ENCODE measurements at regions not wholly inside any gene's neighbourhood (a gene's known extent, or its start where the extent isn't known, plus 50 kb on each side); places are given as distances from the start of the nearest gene placed in this dataset.
"Not testable (repeated sequence)": the region's sequence is repeated elsewhere in the genome, so short reads cannot be mapped to it uniquely, and the experiment has no call there.

DNA sequence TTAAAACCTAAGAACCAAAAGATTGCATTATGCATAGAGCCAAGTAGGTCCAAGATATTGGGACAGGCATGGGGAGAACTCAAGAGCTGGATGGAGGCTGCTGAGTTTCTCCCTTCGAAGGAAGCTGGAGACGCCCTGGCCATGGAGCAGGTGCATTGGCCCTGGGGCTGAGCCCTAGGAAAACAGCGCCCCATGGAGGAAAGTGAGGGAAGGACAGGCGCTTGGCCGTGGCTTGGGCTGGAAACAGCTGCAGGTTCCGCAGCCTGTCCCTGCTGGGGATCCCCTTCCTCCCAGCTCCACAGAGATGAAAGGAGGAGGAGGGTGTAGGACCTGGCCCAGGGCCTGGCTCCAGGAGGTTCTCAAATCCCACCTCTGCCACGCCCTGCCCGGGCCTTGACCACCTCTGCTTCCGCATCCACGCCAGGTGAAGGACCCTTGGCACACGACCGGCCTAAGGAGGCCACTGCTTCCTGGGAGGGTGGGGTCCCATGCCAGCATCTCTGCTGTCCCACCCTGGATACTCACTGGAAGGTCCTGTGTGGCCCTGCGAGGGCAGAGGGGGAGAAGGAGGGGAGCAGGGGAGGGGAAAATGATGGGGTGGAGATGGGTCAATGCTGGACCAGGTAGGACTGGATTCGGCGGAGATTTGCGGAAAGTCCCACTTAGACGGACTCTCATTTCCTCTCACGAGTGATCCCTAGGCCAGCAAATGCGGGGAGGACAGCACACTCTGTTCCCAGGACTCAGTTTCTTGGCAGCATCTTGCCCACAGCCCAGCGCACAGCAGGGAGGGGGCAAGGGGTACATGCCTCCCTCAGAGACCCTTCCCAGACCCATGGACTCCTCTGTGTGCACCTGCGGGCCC, 258.6 kb upstream of the TCERG1L start:
- DNase-seq, result no peak

DNA sequence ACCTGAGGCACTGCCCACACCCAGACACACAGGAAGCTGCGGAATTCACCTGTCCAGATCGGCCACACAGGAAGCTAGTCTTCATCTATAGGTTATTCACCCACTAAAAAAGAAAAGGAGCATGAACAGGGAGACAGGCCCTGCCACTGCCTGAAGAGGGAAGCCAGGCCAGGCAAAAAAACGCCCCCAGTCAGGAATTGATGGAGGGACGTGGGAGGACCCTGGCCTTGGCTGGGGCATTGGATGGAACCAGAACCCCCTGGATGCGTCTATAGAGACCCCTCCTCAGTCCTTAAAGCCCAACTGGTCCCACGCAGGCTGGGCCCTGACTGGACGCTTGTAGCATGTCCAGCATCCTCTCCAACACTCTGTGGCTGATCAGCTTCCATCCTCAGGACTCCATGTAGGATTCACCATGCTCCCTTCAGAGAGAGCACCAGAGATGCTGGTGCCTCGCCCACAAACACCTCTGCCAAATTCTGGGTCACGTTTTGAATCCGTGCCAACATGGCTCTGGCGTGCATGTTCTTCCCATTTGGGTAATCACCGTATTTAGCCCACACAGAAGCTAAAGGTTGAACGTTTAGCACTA, 259.3 kb upstream of the TCERG1L start:
- no peak for DNase-seq

DNA sequence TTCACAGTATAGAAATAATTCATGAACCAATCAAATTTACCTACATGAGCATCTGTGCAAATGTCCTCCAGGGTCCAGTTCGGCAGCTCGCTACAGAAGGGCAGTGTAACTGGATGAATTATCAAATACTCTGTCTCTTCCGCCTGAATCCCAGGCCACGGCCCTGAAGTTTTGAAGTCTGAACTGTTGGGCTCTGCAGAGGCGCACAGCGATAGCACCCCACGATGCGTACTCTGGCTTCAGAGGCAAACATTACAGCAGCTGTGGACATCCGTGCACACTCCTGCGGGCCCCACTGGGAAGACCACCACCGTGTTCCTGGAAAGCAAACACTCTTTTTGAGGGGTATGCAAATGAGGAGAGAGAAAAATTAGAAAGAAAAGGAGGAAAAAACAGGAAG, 259.8 kb upstream of the TCERG1L start:
- DNase-seq, result no peak

DNA sequence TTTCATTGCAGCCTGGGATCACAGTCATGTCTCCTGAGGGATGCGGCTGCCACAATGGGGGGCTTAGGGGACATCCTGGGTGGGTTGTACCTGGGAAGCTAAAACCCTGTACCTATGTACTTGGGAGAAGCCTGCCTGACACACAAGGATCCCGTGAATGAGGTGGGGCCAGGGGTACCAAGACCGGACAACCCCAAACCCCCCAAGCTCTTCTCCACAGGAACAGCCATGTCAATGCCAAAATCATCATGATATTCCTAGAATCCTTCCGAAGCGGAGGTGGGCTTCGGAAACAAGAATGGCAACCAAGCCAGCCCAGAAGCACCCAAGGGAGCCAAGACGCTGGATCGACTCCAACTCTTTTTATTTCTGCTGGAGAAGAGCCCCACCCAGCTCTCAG, 260.3 kb upstream of the TCERG1L start:
- DNase-seq, result no peak

DNA sequence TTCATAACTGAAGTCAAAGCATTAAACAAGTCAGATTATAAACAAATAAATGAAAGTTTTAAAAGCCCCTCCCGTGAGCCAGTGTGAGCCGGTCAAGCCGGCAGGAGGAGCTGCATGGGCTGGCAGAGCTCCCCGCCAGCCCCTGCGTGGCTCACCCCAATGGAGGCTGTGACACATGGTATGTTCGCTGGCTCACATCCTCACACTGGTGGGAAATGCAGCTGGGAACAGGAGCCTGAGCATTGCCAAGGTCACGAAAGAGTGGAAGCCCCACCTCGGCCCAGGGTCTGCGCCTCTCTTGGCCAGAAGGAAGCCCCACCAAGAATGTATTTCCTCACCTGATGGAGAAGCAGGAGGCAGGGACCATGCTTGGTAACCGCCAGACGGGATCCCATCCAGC, 261.7 kb upstream of the TCERG1L start:
- DNase-seq, result no peak

DNA sequence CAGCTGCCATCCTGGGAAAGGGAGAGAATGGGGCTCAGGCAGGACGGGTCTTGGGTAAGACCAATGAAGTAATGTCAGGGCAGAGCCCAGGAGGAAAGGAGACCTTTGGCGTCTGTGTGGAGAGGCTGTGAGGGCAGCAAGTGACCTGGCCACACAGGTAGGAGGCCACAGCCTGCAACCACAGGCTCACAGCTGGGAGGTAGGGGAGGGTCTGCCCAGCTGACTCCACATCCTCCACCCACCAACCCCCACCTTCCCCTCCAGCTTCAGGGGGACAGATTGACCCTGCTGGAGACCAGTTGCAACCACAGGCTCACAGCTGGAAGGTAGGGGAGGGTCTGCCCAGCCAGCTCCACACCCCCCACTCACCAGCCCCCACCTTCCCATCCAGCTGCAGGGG, 262.2 kb upstream of the TCERG1L start:
- DNase-seq, result no peak

DNA sequence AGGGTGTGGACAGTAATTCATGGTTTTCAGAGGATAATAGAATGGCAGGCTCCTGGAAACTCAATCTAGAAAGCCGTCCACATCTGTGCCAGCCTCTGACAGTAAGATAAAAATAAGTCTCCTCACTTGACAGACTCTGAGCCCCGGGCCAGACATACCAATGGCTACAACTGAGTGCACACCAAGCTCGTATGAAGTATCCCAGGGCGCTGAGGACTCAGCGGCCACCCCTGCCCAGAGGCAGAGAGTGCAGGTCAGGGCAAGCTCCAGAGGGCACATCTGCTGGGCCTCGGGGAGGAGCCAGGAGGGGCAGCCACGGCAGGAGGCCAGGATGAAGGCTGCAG, 262.8 kb upstream of the TCERG1L start:
- DNase-seq, result no peak

DNA sequence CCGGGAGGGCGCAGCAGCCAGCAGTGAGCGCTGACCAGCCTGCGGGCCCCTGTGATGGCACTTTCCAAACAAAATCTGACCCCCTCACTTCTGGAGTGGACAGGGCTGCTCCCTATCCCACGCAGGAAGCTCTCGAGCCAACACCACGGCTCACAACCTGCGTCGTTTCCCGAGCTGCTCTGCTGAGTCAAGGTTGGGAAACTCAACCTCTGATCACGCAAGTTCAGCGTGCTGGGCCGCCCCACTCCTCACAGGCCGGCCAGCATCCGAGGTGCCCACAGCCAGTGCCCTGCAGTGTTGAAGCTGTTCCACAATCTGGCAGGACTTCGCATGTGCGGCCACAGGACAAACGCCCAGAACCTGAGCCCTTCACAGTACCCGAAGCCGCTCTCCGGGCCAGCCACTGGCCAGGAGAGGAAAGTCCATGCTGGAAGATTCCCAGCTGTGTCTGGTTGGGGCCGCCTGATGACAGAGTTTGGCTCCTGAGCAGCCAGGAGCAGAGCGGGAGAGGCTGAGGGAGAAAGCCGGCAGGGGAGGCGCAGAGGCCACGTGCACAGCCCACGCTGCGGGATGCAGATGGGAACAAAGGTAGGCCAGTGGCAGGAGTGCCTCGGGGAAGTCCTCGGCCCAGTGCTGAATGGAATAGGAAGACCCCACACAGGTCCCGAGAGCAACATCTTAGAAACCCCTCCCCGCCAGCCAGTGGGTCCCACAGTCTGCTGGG, 263.3 kb upstream of the TCERG1L start:
- DNase-seq, result no peak

DNA sequence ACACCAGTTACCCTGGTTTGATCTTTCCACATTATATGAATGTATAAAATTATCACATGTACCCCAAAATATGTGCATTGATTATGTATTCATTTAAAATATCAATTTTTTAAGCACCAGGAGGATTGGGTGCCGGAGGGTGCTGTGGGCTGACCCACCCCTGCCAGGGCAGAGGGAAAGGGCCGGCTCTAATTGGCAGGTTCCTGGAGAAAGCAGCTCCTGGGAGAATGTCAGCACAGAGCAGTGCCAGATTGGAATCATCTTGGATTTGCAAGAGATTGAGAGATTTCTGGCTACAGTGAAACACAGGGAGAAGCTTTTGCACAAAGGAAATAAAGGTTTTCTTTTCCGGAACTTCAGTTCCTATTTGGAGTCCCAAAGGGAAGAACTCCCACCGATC, 264.4 kb upstream of the TCERG1L start:
- no peak for DNase-seq

DNA sequence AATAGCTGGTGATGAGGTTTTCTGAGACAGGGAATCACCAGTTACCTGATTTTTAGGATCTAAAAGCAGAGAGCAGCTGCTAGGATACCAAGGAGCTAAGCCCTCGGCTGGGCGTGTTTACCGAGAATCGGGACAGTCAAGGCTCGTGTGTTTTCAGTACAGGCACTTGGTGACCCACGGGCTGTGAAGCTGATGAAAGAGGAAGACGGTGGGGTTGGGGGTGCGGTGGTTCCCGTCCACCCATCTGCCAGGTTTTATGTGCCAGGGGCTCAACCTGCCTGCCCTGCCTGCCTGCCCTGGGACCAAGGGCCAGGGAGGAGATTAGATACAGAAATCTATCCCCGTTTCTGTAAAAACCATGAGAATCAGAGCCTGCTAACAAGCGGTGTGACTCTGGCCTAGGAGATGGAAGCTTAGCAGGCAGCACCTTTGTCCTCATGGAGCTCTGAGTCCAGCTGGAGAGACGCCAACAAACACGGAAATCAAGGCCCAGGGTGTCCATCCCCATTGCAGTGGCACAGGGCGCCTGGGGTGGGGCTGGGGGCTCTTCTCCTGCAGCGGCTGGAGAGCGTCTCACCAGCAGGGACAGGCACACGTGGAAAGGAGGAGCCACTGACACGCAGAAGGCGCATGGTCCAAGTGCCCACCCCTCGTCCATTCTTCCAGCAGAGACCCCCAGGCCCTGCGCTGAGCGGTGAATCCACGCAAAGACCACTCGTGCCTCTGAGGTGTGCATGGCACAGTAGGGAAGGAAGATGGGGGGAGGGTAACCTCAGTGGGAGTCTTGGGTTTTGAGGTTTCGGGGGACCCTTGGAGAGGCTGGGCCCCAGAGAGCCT, 265.0 kb upstream of the TCERG1L start:
- DNase-seq, result no peak

DNA sequence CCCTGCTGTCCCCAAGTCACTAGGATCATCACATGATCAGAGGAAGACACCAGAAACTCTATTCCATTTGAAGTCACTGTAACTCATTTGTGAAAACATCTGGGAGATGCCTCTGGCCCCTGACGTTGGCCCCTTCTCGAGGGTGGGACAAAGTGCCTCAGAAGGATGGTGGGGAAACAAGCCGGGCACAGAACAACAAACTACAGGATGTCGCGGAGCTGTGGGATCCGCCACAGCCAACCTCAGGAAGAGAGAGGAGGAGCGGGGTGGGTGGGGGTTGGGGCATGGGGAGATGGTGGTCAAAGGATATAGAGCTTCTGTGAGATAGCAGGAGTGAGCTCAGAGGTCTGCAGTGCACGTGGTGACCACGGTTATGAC, 265.6 kb upstream of the TCERG1L start:
- no peak for DNase-seq

DNA sequence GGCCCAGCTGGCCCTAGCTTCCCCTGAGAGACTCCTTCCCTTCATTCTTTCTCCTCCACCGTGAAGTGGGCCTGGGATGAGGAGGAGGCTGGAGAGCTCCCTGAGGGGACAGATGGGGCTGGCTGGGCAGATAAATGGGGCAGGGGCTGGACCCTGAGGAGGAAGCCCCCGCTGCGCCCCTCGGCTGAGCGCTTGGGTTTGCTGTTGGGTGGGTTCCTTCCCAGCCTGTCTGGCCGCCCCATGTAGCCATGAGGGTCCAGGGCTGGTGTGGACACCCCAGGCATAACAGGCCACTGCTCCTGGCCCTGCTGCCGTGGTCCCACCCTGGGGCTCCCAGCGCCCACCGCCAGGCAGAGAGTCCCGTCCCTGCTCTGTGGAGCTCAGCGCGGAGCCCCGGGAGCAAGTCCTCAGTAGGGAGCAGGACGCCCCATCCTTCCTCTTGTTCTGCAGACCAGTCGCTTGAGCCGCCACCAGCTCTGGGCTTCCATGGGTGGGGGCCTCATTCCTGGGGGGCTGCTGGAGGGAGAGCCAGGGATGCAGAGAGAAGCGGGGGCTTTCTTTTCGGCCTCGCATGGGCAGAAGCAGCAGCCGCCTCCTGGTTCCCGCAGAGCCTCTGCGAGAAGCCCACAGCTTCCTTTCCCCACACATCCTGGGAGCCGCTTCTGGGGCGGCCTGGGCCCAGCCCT, 266.4 kb upstream of the TCERG1L start:
- no peak for DNase-seq

DNA sequence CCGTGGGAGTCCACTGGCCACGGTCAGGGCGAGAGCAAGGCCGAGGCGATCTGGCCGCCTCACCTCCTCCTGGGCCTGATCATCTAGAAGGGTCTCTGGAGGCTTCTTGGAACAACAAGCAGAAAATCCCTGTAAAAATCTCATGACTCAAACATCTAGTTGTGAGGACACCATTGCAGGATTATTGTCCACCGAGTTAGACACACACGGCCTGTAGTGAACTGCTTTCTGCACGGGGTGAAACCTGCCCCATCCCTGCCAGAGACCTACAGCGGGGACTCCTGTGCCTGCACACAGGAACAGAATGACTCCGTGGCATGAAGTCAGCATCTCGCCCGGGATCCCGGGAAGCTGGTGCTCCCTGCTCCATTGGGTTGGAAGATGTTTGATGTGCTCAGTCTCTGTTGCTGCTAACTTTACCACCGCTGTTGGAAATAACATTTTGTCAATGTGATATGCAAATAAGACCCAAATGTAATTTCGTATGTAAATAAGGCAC, 267.0 kb upstream of the TCERG1L start:
- no peak for DNase-seq

DNA sequence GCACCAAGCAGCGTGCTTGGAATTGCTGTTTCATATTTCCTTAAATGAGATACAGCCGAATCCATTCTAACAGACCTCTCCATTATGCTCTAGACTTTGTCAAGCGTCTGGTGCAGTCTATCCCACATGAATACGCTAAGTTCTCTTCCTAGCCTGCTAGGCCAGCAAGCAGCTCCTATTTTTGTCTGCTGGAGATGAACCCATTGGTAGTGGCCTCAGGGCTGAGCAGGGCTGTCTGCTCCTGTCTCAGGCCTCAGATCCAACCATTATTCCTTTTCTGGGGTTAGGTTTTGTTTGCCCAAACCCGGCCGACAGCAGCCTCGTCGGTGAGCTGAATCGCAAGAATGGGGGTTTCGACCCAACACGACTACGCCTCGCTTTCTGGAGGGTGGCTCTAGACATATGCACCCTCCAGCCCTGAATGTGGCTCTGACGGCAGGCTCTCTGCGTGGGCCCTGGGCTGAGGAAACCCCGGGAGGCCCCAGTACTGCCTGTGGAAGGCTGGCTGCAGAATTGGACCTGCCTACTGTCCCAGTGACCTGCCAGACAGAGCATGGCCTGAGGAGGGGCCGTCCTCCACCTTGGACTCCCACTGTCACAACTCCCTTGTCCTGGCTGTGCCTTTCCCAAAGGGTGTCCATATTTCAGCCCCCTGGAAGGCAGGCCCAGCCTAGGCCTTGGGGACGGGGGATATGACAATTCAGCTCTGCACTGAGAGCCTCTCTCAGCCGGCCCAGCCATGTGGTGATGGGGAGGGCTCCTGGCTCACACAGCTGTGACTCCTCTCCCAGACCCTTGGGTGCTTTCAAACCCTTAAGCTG, 267.9 kb upstream of the TCERG1L start:
- DNase-seq, result no peak

DNA sequence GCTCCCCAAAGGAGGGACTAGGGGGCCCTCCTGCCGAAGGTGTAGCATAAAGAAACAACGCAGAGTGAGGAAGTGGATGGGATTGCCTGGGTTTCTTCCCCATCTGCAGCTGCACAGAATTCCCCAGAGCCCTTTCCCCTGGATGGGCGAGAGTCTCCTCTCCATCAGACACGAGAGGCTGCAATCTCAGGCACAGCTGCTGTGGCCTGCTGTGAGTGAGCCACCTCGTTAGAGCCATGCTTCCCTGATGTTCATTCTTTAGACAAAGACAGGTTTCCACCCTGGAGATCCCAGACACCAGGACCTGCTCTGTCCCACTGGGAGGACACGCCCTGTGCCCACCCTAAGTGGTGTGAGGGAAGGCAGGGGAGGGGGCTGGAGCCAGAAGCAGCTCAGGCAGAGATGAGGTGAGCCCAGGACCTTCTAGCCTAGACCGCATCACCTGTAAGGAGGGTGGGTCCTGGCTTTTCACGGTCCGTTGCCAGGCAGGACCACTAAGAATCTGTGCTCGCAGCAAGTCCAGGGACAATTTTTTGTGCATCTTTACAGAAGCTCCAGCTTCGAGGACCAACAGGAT, 268.6 kb upstream of the TCERG1L start:
- no peak for DNase-seq

DNA sequence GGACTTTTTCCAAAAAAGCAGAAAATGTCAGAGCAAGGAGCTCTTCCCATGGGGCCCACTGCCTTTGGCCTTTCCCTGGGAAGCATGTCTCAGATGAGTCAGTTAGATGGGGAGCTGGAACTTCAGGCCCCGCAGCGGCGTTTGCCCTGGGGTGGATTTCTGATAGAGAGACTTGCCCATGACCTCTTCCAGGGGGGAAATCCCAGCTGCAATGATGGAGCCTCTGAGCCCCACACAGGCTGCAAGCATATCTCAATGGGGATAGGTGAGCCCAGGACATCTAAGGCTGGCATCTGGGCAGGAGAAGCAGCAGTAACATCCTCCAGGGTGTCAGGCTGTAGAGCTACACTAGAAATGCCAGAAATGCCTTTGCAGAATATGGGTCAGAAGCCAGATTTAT, 269.2 kb upstream of the TCERG1L start:
- no peak for DNase-seq

DNA sequence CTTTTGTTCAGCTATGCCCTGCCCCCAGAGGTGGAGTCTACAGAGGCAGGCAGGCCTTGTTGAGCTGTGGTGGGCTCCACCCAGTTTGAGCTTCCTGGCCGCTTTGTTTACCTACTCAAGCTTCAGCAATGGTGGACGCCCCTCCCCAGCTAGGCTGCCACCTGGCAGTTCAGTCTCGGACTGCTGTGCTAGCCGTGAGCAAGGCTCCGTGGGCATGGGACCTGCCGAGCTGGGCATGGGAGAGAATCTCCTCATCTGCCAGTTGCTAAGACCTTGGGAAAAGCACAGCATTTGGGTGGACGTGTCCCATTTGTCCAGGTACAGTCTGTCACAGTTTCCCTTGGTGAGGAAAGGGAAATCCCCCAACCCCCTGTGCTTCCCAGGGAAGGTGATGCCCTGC, 270.0 kb upstream of the TCERG1L start:
- DNase-seq, result not testable (repeated sequence)

DNA sequence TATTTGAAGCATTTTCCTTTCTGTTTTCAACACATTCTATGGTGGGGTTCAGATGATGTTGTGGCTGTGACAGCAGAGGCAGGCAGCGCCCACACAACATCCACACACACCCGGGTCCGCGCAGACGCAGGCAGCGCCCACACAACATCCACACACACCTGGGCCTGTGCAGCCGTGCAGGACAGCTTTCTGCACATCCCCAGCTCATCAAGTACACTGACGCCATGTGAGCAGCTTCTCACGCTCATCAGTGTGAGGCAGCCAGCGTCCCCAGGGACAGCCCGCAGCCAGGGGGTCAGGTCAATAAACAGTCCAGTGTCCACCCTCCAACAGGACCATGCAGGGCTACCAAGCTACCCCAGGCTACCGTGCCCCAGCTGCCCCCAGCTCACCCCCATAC, 272.8 kb upstream of the TCERG1L start:
- no peak for DNase-seq

DNA sequence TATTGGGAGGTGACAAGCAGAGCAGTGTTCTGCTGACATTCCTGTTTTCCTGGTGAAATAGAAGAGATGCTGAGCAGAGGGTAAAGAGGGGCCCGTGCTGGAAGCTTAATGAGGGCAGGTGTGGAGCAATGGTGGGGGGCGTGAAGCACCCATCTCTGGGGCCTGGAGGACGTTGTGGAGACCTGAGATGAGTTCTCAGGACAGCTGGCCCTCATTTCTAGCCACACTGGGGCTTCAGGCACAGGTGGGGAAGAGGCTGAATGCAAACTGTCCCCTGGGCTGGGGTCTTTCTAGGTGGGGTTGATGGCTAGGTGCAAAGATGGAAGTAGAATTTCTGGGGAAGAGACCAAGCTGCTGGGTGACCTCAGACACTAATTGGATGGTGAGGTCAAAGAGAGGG, 274.2 kb upstream of the TCERG1L start:
- DNase-seq, result no peak

DNA sequence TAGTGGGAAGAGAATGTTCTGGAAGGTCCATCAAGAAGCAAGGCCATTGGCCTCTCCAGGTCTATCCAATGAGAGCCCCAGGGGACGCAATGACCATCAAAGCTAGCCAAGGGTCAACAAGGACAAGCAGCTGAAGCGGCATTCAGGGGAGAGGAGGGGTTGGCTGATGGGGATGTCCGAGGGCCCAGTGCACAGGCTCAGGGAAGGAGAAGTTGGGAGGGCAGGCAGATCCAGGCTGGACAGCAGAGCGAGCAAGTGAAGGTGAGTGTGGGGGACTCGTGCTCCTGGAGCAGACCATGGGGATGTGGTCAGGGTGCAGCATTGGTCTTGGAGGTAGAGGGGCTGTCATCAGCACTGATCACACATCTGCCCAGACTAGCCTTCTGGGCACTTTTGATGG, 275.4 kb upstream of the TCERG1L start:
- DNase-seq, result no peak

DNA sequence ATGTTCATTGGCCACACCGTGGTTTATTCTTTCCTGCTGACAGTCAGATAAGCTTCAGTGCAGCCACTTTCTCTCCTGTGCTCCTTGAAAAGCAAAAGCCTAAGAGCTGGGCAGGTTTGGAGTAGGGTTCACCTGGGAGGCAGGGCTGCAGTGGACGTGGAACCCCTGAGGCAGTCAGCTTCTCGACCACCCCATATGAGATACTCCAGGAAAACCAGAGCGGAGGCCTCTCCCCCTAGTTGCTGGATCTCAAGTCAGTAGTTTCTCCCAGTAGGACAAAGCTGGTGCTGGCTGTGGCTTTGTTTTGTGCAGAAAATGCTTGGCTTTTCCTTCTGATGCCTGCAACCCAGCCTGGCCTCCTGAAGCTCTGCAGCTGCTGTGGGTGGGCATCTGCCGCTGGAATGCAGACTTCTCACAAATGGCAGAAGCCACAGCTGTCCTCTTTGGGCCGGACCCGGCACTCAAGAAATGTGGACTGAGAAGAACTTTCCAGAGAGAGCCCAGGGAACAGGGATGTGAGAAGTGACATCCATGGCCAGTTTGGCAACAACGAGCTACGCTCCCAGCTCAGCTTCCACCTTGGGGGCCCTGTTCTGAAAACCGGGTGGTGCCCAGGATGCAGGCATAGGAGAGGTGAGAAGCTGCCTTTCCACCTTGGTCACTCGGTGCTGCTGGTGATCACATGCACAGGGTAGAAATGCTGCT, 276.6 kb upstream of the TCERG1L start:
- DNase-seq, result no peak

All from CD4-positive, alpha-beta T cell treated with Interferon gamma for 1 hour (primary cell).